ENCODE measurements at regions not wholly inside any gene's neighbourhood (a gene's known extent, or its start where the extent isn't known, plus 50 kb on each side); places are given as distances from the start of the nearest gene placed in this dataset.

- TF ChIP-seq CTCF (conservative IDR thresholded peaks at IDR 0.05; ENCODE audit: low read depth in 2 of 2) (no peak), JUNB (IDR thresholded peaks at IDR 0.05; ENCODE audit: unreplicated experiment) (no peak)
- TF ChIP-seq, protein P1, sequence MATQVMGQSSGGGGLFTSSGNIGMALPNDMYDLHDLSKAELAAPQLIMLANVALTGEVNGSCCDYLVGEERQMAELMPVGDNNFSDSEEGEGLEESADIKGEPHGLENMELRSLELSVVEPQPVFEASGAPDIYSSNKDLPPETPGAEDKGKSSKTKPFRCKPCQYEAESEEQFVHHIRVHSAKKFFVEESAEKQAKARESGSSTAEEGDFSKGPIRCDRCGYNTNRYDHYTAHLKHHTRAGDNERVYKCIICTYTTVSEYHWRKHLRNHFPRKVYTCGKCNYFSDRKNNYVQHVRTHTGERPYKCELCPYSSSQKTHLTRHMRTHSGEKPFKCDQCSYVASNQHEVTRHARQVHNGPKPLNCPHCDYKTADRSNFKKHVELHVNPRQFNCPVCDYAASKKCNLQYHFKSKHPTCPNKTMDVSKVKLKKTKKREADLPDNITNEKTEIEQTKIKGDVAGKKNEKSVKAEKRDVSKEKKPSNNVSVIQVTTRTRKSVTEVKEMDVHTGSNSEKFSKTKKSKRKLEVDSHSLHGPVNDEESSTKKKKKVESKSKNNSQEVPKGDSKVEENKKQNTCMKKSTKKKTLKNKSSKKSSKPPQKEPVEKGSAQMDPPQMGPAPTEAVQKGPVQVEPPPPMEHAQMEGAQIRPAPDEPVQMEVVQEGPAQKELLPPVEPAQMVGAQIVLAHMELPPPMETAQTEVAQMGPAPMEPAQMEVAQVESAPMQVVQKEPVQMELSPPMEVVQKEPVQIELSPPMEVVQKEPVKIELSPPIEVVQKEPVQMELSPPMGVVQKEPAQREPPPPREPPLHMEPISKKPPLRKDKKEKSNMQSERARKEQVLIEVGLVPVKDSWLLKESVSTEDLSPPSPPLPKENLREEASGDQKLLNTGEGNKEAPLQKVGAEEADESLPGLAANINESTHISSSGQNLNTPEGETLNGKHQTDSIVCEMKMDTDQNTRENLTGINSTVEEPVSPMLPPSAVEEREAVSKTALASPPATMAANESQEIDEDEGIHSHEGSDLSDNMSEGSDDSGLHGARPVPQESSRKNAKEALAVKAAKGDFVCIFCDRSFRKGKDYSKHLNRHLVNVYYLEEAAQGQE (IDR thresholded peaks at IDR 0.05; ENCODE audit: unreplicated experiment), result no peak
These were observed 114.6 kb upstream of the CNTNAP2 start (continued) for GRCh38 chr7:146002008-146002407.

DNA sequence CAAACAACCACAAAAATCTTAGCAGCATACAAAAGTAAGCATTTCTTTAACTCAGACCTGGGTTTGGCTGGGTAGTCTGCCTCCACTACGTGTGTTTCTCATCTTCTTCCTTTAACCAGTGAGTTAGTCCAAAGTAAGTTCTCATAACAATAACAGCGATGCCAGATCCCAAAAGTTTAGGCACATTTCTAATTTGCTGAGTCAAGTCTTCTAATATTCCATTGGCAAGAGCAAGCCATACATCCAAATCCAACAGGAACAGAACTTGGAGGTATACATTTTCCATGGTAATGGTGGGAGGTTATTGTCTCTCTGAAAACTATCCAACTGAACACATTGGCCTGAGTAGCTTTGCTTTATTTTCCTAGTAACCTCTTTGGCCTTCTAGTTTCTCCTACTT, 115.7 kb upstream of the CNTNAP2 start:
- no peaks in the 10 kb centered on the region for H3K79me2 ChIP-seq (replicated peaks; ENCODE audit: insufficient read depth)
- Mint-ChIP-seq H3K27ac (no peak overlapping the region), H3K36me3 (ENCODE audit: low read depth) (no peaks in the 10 kb centered on the region; the same call in 2 of the 3 replicates), H3K27me3 (ENCODE audit: insufficient read depth, low read depth, poor library complexity) (no peaks in the 10 kb centered on the region), H3K4me3 (no peak overlapping the region), H3K4me1 (no peaks in the 10 kb centered on the region), H3K9me3 (peaks cover 63% of the 10 kb centered on the region)
- H3K4me2 ChIP-seq, result no peak overlapping the region
- H3K27ac ChIP-seq (ENCODE audit: low read depth), result no peak overlapping the region
- no peak for TF ChIP-seq CREB1 (CRISPR knock-in tag; IDR thresholded peaks at IDR 0.05; ENCODE audit: low read depth)
- TF ChIP-seq NANOG (IDR thresholded peaks at IDR 0.05; ENCODE audit: borderline replicate concordance), result no peak
- no peak for TF ChIP-seq JUNB (IDR thresholded peaks at IDR 0.05; ENCODE audit: unreplicated experiment)
- no peak for TF ChIP-seq POLR2AphosphoS5 (IDR thresholded peaks at IDR 0.05; ENCODE audit: low read depth)
- no peaks in the 10 kb centered on the region for H3K36me3 ChIP-seq (ENCODE audit: insufficient read depth)
- H4K20me1 ChIP-seq (replicated peaks; ENCODE audit: insufficient read depth), result no peaks in the 10 kb centered on the region
- no peak for DNase-seq (ENCODE audit: low spot score)
- no peaks in the 10 kb centered on the region for H3K4me1 ChIP-seq (ENCODE audit: insufficient read depth)
- no peak overlapping the region for H2AFZ ChIP-seq
- no peak for ATAC-seq
- H3K4me3 ChIP-seq, result no peak overlapping the region
- H3K27me3 ChIP-seq (ENCODE audit: insufficient read depth), result no peaks in the 10 kb centered on the region
- no peaks in the 10 kb centered on the region for H3F3A ChIP-seq (replicated peaks; ENCODE audit: low read depth)
- H3K9me2 ChIP-seq (ENCODE audit: insufficient read depth), result no peaks in the 10 kb centered on the region

DNA sequence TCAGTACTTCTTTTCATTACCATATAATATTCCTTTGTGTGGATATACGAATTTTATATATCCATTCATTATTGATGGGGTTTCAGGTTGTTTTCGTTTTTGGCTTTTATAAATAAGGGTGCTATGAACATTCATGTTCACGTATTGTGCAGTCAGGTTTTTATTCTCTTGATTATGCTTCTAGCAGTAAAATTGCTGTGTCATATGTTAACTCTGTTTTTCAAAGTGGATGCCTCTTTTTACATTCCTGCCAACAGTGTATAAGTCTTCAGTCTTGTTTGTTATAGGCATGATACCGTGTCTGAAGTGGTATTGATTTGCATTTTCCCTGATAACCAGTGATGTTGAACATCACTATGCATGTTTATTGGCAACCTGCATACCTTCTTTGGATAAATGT, 127.1 kb upstream of the CNTNAP2 start:
- Mint-ChIP-seq H3K4me1 (no peaks in the 10 kb centered on the region), H3K4me3 (no peak overlapping the region), H3K36me3 (ENCODE audit: low read depth) (0 out of 3 replicates have a peak, but pooled peaks cover 3% of the 10 kb centered on the region), H3K9me3 (peaks cover 47% of the 10 kb centered on the region), H3K27ac (no peak overlapping the region), H3K27me3 (ENCODE audit: insufficient read depth, low read depth, poor library complexity) (no peaks in the 10 kb centered on the region)
- Histone ChIP-seq H3K9me2 (ENCODE audit: insufficient read depth) (no peaks in the 10 kb centered on the region), H3K4me1 (ENCODE audit: insufficient read depth) (no peaks in the 10 kb centered on the region), H3K27ac (ENCODE audit: low read depth) (no peak overlapping the region), H3F3A (replicated peaks; ENCODE audit: low read depth) (no peaks in the 10 kb centered on the region), H4K20me1 (replicated peaks; ENCODE audit: insufficient read depth) (no peaks in the 10 kb centered on the region), H3K4me3 (no peak overlapping the region), H2AFZ (no peak overlapping the region), H3K79me2 (replicated peaks; ENCODE audit: insufficient read depth) (no peaks in the 10 kb centered on the region), H3K36me3 (ENCODE audit: insufficient read depth) (peaks cover 6% of the 10 kb centered on the region; the same call in 1 of the 2 replicates), H3K4me2 (no peak overlapping the region), H3K27me3 (ENCODE audit: insufficient read depth) (no peaks in the 10 kb centered on the region)
- ATAC-seq (no peak), DNase-seq (ENCODE audit: low spot score) (no peak)
- TF ChIP-seq, protein P1 (IDR thresholded peaks at IDR 0.05; ENCODE audit: unreplicated experiment), result no peak
- TF ChIP-seq CREB1 (CRISPR knock-in tag; IDR thresholded peaks at IDR 0.05; ENCODE audit: low read depth), result no peak
- no peak for TF ChIP-seq NANOG (IDR thresholded peaks at IDR 0.05; ENCODE audit: borderline replicate concordance)
- no peak for TF ChIP-seq ZNF114 (CRISPR knock-in tag; IDR thresholded peaks at IDR 0.05)
- no peak for TF ChIP-seq CTCF (conservative IDR thresholded peaks at IDR 0.05; ENCODE audit: low read depth in 2 of 2)
- TF ChIP-seq, protein P2, sequence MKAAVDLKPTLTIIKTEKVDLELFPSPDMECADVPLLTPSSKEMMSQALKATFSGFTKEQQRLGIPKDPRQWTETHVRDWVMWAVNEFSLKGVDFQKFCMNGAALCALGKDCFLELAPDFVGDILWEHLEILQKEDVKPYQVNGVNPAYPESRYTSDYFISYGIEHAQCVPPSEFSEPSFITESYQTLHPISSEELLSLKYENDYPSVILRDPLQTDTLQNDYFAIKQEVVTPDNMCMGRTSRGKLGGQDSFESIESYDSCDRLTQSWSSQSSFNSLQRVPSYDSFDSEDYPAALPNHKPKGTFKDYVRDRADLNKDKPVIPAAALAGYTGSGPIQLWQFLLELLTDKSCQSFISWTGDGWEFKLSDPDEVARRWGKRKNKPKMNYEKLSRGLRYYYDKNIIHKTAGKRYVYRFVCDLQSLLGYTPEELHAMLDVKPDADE (IDR thresholded peaks at IDR 0.05), result no peak

All from GM23338 (cell line).